ENCODE measurements at regions not wholly inside any gene's neighbourhood (a gene's known extent, or its start where the extent isn't known, plus 50 kb on each side); places are given as distances from the start of the nearest gene placed in this dataset.

GRCh38 chr15:77741106-77741505 is 108.4 kb upstream of the LINGO1 start:
- Histone ChIP-seq H3K4me1 (replicated peaks in 1 of 4; ENCODE audit: control insufficient read depth in 3 of 4, insufficient read depth in 4 of 4, low read length in 3 of 4) (peaks cover 11 to 33% (median 20%) of the 10 kb centered on the region in 4 experiments), H3K9ac (replicated peaks in 1 of 4; ENCODE audit: extremely low read depth in 1 of 4, low read depth in 3 of 4, low read length in 3 of 4) (no peak overlapping the region), H3K18ac (ENCODE audit: extremely low read depth, low read length) (peak overlapping the region; percentile 99), H4K8ac (ENCODE audit: extremely low read depth, insufficient read depth, low read length) (no peak overlapping the region), H3K4me3 (ENCODE audit: extremely low read depth in 1 of 4, insufficient read depth in 2 of 4, low read depth in 3 of 4, low read length in 4 of 4) (no peak overlapping the region), H2BK120ac (replicated peaks; ENCODE audit: low read depth, low read length) (no peak overlapping the region), H4K20me1 (replicated peaks in 1 of 2; ENCODE audit: control insufficient read depth in 1 of 2, insufficient read depth in 2 of 2, low read length in 2 of 2) (no peaks in the 10 kb centered on the region), H4K91ac (replicated peaks; ENCODE audit: insufficient read length, low read length) (peak overlapping the region; percentile 71), H3K27ac (ENCODE audit: low read depth, low read length) (no peak overlapping the region), H3K4me2 (ENCODE audit: insufficient read depth in 1 of 2, low read depth in 2 of 2, low read length in 2 of 2) (no peak overlapping the region), H2AFZ (ENCODE audit: low read length) (no peak overlapping the region), H2BK12ac (ENCODE audit: low read depth, low read length) (peak overlapping the region; percentile 99; the same call in 1 of the 2 replicates), H3K36me3 (ENCODE audit: control insufficient read depth in 2 of 4, insufficient read depth in 4 of 4, low read length in 3 of 4) (no peaks in the 10 kb centered on the region), H2BK15ac (ENCODE audit: low read length) (no peak overlapping the region), H3K23ac (ENCODE audit: insufficient read length) (no peak overlapping the region), H2BK5ac (ENCODE audit: low read depth, low read length) (peak overlapping the region; percentile 94; the same call in 1 of the 2 replicates), H3K79me2 (ENCODE audit: control insufficient read depth in 1 of 2, insufficient read depth in 2 of 2, low read length in 2 of 2) (no peaks in the 10 kb centered on the region), H3K27me3 (replicated peaks in 1 of 4; ENCODE audit: control insufficient read depth in 3 of 4, extremely low read depth in 1 of 4, insufficient read depth in 3 of 4, low read length in 3 of 4) (no peaks in the 10 kb centered on the region; a peak in 1 of 7 replicates), H3K79me1 (ENCODE audit: low read depth, low read length) (no peaks in the 10 kb centered on the region), H3K9me3 (ENCODE audit: insufficient read depth in 2 of 2, low read depth in 1 of 2, low read length in 1 of 2) (no peaks in the 10 kb centered on the region), H2AK5ac (ENCODE audit: low read depth, low read length) (0 out of 2 replicates have a peak overlapping the region, but pooled peaks have one; percentile 71), H3K23me2 (ENCODE audit: low read depth, low read length) (no peaks in the 10 kb centered on the region; the same call in 1 of the 2 replicates), H4K5ac (ENCODE audit: insufficient read length, low read depth, low read length) (no peak overlapping the region), H3K4ac (replicated peaks; ENCODE audit: insufficient read length, low read depth, low read length) (peak overlapping the region; percentile 33), H2BK20ac (ENCODE audit: low read length) (peak overlapping the region; percentile 99; the same call in 1 of the 2 replicates), H3K14ac (ENCODE audit: insufficient read length) (no peak overlapping the region), H3K56ac (replicated peaks; ENCODE audit: insufficient read length, low read depth, low read length) (no peak overlapping the region)
- WGBS, 2 experiments (ENCODE audit: extremely low coverage in 1 of 2, insufficient coverage in 1 of 2, insufficient read length in 1 of 2, insufficient replicate concordance in 2 of 2, low coverage in 1 of 2, low lambda C conversion rate in 2 of 2, missing lambda C conversion rate in 1 of 2): 79% methylated on average over 2 of the region's 3 CpGs; no CpG with 5 or more reads in 1 of the 2 experiments
- no peak for DNase-seq (ENCODE audit: low read depth in 1 of 2, low spot score in 2 of 2)
- FAIRE-seq: no peak
- POLR2A ChIA-PET (ENCODE audit: partially characterized antibody): no interaction called here
- CTCF ChIA-PET (ENCODE audit: partially characterized antibody): interaction anchor here (0.7 to 4.3 kb wide), 16 partner anchors 9 to 109 kb away, joined by 3 to 19 read pairs (median 4); no protein-coding TSS in a partner anchor
- no peak for TF ChIP-seq NANOG (IDR thresholded peaks at IDR 0.05; ENCODE audit: insufficient read depth, low read depth, low read length, poor library complexity, severe bottlenecking)
- no peak for TF ChIP-seq TAF7 (optimal IDR thresholded peaks at IDR 0.05; ENCODE audit: borderline replicate concordance, low read depth, low read length)
- TF ChIP-seq KDM1A (IDR thresholded peaks at IDR 0.05; ENCODE audit: borderline replicate concordance, low read length): no peak
- no peak for TF ChIP-seq BRCA1 (IDR thresholded peaks at IDR 0.05; ENCODE audit: low read depth, low read length)
- no peak for TF ChIP-seq RAD21 (IDR thresholded peaks at IDR 0.05 in 1 of 2, conservative IDR thresholded peaks at IDR 0.05 in 1 of 2; ENCODE audit: low read depth in 2 of 2, low read length in 2 of 2)
- no peak for TF ChIP-seq ATF2 (IDR thresholded peaks at IDR 0.05; ENCODE audit: low read length)
- TF ChIP-seq ASH2L (IDR thresholded peaks at IDR 0.05; ENCODE audit: low read length): no peak
- no peak for TF ChIP-seq SIX5 (IDR thresholded peaks at IDR 0.05; ENCODE audit: low read depth, low read length)
- TF ChIP-seq CBX5 (IDR thresholded peaks at IDR 0.05; ENCODE audit: low read depth, low read length): no peak
- TF ChIP-seq SAP30 (IDR thresholded peaks at IDR 0.05; ENCODE audit: insufficient read depth, insufficient replicate concordance, low read length): no peak

Measured in H1 (cell line).